Loucy (cell line): ENCODE measurements at regions not wholly inside any gene's neighbourhood (a gene's known extent, or its start where the extent isn't known, plus 50 kb on each side); places are given as distances from the start of the nearest gene placed in this dataset.

Source experiments
- CTCF ChIP-seq: fragments of 200-600 bp; sonication (generic); conservative IDR thresholded peaks from 2 replicates; pipeline ENCODE4 v1.5.1; 2014; ENCODE audit warnings: mild to moderate bottlenecking, antibody characterized with exemption, low read length
- EZH2phosphoT487 ChIP-seq: fragments of 200-600 bp; IDR thresholded peaks from 2 replicates; pipeline ENCODE4 v1.6.1; 2018; ENCODE audit warnings: antibody characterized with exemption, mild to moderate bottlenecking, moderate library complexity, borderline replicate concordance

GRCh38 chr17:53166731-53167130 is 656.0 kb upstream of the KIF2B start:
- no peak for TF ChIP-seq CTCF
- no peak for TF ChIP-seq EZH2phosphoT487
